ENCODE measurements at regions not wholly inside any gene's neighbourhood (a gene's known extent, or its start where the extent isn't known, plus 50 kb on each side); places are given as distances from the start of the nearest gene placed in this dataset.

DNA sequence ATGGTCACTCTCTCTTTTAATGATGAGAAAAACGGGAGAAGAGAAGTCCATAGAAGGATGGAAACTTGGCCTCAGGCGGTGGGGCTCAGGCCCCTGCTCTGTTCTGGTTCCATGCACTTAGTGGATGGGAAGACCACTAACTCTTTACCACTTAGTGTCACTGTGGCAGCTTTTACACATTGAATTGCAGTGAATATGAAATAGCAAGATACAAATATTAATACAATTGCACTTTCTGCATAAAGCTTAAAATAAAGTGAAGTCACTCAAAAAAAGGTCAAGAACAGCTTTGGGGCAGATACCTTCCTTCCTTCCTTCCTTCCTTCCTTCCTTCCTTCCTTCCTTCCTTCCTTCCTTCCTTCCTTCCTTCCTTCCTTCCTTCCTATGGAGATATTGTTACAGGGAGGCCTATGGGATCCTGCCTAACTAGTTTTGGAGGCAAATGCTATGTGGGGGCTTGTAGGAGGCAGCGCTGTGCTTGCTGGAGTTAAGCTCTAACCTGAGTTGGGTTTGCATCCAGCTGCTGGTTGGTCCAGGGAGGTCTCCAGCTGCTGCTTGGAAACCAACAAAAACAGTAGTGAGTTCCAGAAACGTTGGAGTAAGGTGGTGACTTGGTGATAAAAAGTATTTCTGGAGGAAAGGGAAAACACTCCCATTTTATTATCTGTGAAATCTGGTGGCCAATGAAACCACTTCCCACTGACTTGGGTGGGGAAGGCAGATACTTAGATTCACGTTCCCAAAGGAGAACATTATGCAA lies 62.3 kb upstream of the NKX2-2 start:
- no peak for TF ChIP-seq POLR2AphosphoS5 (IDR thresholded peaks at IDR 0.05)
- TF ChIP-seq, protein P1, sequence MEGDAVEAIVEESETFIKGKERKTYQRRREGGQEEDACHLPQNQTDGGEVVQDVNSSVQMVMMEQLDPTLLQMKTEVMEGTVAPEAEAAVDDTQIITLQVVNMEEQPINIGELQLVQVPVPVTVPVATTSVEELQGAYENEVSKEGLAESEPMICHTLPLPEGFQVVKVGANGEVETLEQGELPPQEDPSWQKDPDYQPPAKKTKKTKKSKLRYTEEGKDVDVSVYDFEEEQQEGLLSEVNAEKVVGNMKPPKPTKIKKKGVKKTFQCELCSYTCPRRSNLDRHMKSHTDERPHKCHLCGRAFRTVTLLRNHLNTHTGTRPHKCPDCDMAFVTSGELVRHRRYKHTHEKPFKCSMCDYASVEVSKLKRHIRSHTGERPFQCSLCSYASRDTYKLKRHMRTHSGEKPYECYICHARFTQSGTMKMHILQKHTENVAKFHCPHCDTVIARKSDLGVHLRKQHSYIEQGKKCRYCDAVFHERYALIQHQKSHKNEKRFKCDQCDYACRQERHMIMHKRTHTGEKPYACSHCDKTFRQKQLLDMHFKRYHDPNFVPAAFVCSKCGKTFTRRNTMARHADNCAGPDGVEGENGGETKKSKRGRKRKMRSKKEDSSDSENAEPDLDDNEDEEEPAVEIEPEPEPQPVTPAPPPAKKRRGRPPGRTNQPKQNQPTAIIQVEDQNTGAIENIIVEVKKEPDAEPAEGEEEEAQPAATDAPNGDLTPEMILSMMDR (IDR thresholded peaks at IDR 0.05): no peak
